OCI-LY7 (cell line): ENCODE measurements at regions not wholly inside any gene's neighbourhood (a gene's known extent, or its start where the extent isn't known, plus 50 kb on each side); places are given as distances from the start of the nearest gene placed in this dataset.

Experiments used
- CTCF ChIP-seq: fragments of 200-600 bp; sonication (generic); conservative IDR thresholded peaks from 2 replicates; pipeline ENCODE4 v1.5.1; 2014; ENCODE audit warnings: mild to moderate bottlenecking, antibody characterized with exemption, low read length, moderate library complexity, mixed read lengths
- EZH2phosphoT487 ChIP-seq: fragments of 200-600 bp; sonication (generic); IDR thresholded peaks from 2 replicates; pipeline ENCODE4 v1.6.1; 2018; ENCODE audit warnings: low read depth, borderline replicate concordance, mild to moderate bottlenecking, mixed run types, antibody characterized with exemption, low read length, moderate library complexity, mixed read lengths

- TF ChIP-seq CTCF (no peak), EZH2phosphoT487 (no peak)
Observed at GRCh38 chr10:64345856-64346255, 824.7 kb downstream of the REEP3 start.
